K562 (cell line): ENCODE measurements at regions not wholly inside any gene's neighbourhood (a gene's known extent, or its start where the extent isn't known, plus 50 kb on each side); places are given as distances from the start of the nearest gene placed in this dataset.

Experiments used
- ATAC-seq: fragments of 200-7000 bp; cut with Tn5 transposase; 3 replicates; pipeline ENCODE4 v1.9.1; 2020; ENCODE audit warnings: moderate library complexity
- BruUV-seq: library from RNA; stranded (reverse); fragments of 400-500 nt; replicated peaks from 2 replicates; lab custom pipeline; 2021; lab: Mats Ljungman, UMichigan
- CTCF ChIA-PET: fragments of 300-600 bp; formaldehyde crosslinking; extraction: SDS; loops from one replicate; lab custom pipeline; 2021; ENCODE audit warnings: low intra/inter-chr PET ratio; lab: Yijun Ruan, JAX
- POLR2A ChIA-PET: fragments of 300-600, 350-650 bp; sonication (Branson Sonifier 250); formaldehyde crosslinking; extraction: SDS; loops from one replicate; lab custom pipeline; 2021; ENCODE audit warnings: antibody characterized with exemption, inconsistent platforms; lab: Yijun Ruan, JAX
- DNase-seq, 4 experiments: peaks; one replicate each; pipeline versions ENCODE4 v3.0.0 to v3.0.0-alpha.2; 2011 to 2018; ENCODE audit warnings: low spot score in 3 of 4, mixed read lengths in 3 of 4; ENCODE audit errors: extremely low read depth in 1 of 4
- FAIRE-seq: peaks from 2 replicates; lab custom pipeline; 2011; peaks lifted over from hg19 to GRCh38; lab: Jason Lieb, UNC
- H2AFZ ChIP-seq: 2 replicates; pipeline ENCODE4 v1.6.0; 2011; ENCODE audit warnings: low read depth, low read length, control low read depth, inconsistent platforms
- H3K27ac ChIP-seq: fragments of 200-600 bp; 3 replicates; pipeline ENCODE4 v1.8.0; 2011; ENCODE audit warnings: low read depth, mild to moderate bottlenecking, control low read depth, inconsistent platforms, low read length, moderate library complexity, mixed read lengths; ENCODE audit errors: extremely low read depth
- H3K27me3 ChIP-seq, 2 experiments: fragments of 300-600 bp in 1 of 2; 2 replicates in 1 of 2; 3 replicates in 1 of 2; pipeline versions ENCODE4 v1.6.0 to v1.8.0; 2011; ENCODE audit warnings: inconsistent platforms in 2 of 2, low read length in 2 of 2, mild to moderate bottlenecking in 1 of 2, mixed read lengths in 1 of 2, moderate library complexity in 1 of 2; ENCODE audit not compliant: control insufficient read depth in 2 of 2, insufficient read depth in 2 of 2
- H3K36me3 ChIP-seq: fragments of 300-600 bp; 3 replicates; pipeline ENCODE4 v1.8.0; 2011; ENCODE audit warnings: mild to moderate bottlenecking, low read length, inconsistent platforms; ENCODE audit not compliant: control insufficient read depth, insufficient read depth
- H3K4me1 ChIP-seq, 2 experiments: fragments of 200-600 bp in 1 of 2; replicated peaks in 1 of 2; 2 replicates in 1 of 2; 3 replicates in 1 of 2; pipeline versions ENCODE4 v1.5.1 to v1.8.0; 2011; ENCODE audit warnings: inconsistent platforms in 2 of 2, low read length in 2 of 2, mild to moderate bottlenecking in 1 of 2, mixed read lengths in 1 of 2, moderate library complexity in 1 of 2; ENCODE audit not compliant: control insufficient read depth in 2 of 2, insufficient read depth in 2 of 2
- H3K4me2 ChIP-seq: 2 replicates; pipeline ENCODE4 v1.6.1; 2011; ENCODE audit warnings: low read length, control low read depth, inconsistent platforms, mixed read lengths; ENCODE audit not compliant: insufficient read depth
- H3K4me3 ChIP-seq: fragments of 200-600 bp; sonication (generic), shearing (Covaris generic); 2 replicates; pipeline ENCODE4 v1.5.1; 2016; ENCODE audit warnings: control low read depth, inconsistent platforms
- H3K79me2 ChIP-seq: fragments of 200-600 bp; 3 replicates; pipeline ENCODE4 v1.8.0; 2011; ENCODE audit warnings: low read length, inconsistent platforms; ENCODE audit not compliant: control insufficient read depth, insufficient read depth
- H3K9ac ChIP-seq, 2 experiments: 2 replicates each; pipeline versions ENCODE4 v1.6.0 to v1.6.1; 2011; ENCODE audit warnings: low read depth in 2 of 2, low read length in 2 of 2, control low read depth in 1 of 2, inconsistent platforms in 1 of 2, mild to moderate bottlenecking in 1 of 2, mixed read lengths in 1 of 2; ENCODE audit not compliant: insufficient read depth in 1 of 2
- H3K9me1 ChIP-seq: one replicate; pipeline ENCODE4 v1.6.0; 2011; ENCODE audit warnings: inconsistent platforms, mild to moderate bottlenecking, low read length, moderate library complexity; ENCODE audit not compliant: control insufficient read depth, insufficient read depth
- H3K9me3 ChIP-seq: replicated peaks from 2 replicates; pipeline ENCODE4 v1.5.1; 2011; ENCODE audit warnings: low read depth, low read length, inconsistent platforms; ENCODE audit not compliant: control insufficient read depth, insufficient read depth
- H4K20me1 ChIP-seq: replicated peaks from 2 replicates; pipeline ENCODE4 v1.6.1; 2011; ENCODE audit warnings: low read length, inconsistent platforms, mixed read lengths; ENCODE audit not compliant: control insufficient read depth, insufficient read depth
- BRD4 ChIP-seq: fragments of 200-600 bp; sonication (generic); IDR thresholded peaks from 2 replicates; pipeline ENCODE4 v1.6.1; 2017; ENCODE audit warnings: inconsistent platforms
- ILK ChIP-seq: fragments of 450-650 bp; IDR thresholded peaks from 2 replicates; pipeline ENCODE4 v1.6.1; 2016; ENCODE audit warnings: missing genetic modification characterization, low read depth, mild to moderate bottlenecking, missing compliant biosample characterization, moderate library complexity, borderline replicate concordance
- POLR2AphosphoS5 ChIP-seq: IDR thresholded peaks from 2 replicates; pipeline ENCODE4 v1.6.1; 2011; ENCODE audit warnings: mild to moderate bottlenecking, low read depth, low read length, moderate library complexity; ENCODE audit not compliant: control insufficient read depth, insufficient read depth
- RB1 ChIP-seq: fragments of 450-650 bp; IDR thresholded peaks from 2 replicates; pipeline ENCODE4 v1.6.1; 2017; ENCODE audit warnings: low read depth, mild to moderate bottlenecking
- RBM17 ChIP-seq: fragments of 200-400 bp; formaldehyde crosslinking; IDR thresholded peaks from 2 replicates; pipeline ENCODE4 v1.6.1; 2017; ENCODE audit warnings: low read depth, mild to moderate bottlenecking, low read length, borderline replicate concordance
- TAL1 ChIP-seq: fragments of 450-650 bp; IDR thresholded peaks from 2 replicates; pipeline ENCODE4 v1.6.1; 2016; ENCODE audit warnings: mild to moderate bottlenecking
- ZNF217 ChIP-seq: sonication (generic); formaldehyde crosslinking; IDR thresholded peaks from 2 replicates; pipeline ENCODE4 v1.8.0; 2022; ENCODE audit warnings: mild to moderate bottlenecking, missing genetic modification reagents
- ZNF224 ChIP-seq: sonication (generic); formaldehyde crosslinking; IDR thresholded peaks from 2 replicates; pipeline ENCODE4 v1.8.0; 2022; ENCODE audit warnings: mild to moderate bottlenecking, missing genetic modification reagents
- ZNF41 ChIP-seq: fragments of 250-450 bp; sonication (Bioruptor Pico); conservative IDR thresholded peaks from 2 replicates; pipeline ENCODE4 v1.4.0; 2020; ENCODE audit warnings: mild to moderate bottlenecking
- WGBS: fragments of 100-300 bp; shearing (Covaris generic); methylation state at CpG from one replicate; pipeline ENCODE4 v1.1.6; 2016; ENCODE audit warnings: low coverage, mixed read lengths; ENCODE audit not compliant: insufficient coverage; ENCODE audit errors: missing lambda C conversion rate; 5-methylcytosine and 5-hydroxymethylcytosine counted together
- in situ Hi-C: fragments of 300-500 bp; cut with MboI; formaldehyde crosslinking; loops from 4 replicates; pipeline ENCODE4 v1.15.0; 2018; ENCODE audit warnings: inconsistent platforms, mixed read lengths
- intact Hi-C: fragments of 100-400 bp; cut with micrococcal nuclease; formaldehyde crosslinking; loops from 2 replicates; pipeline ENCODE4 v1.14.2; 2022
- TF ChIP-seq, protein P1 (sequence below), 2 experiments: fragments of 450-650 bp in 1 of 2; sonication (generic) in 1 of 2; formaldehyde crosslinking in 1 of 2; IDR thresholded peaks in 1 of 2; conservative IDR thresholded peaks in 1 of 2; 2 replicates each; pipeline versions ENCODE4 v1.6.1 to v1.8.1; 2016 to 2023; ENCODE audit warnings: mild to moderate bottlenecking in 2 of 2, moderate library complexity in 2 of 2, inconsistent platforms in 1 of 2, missing genetic modification reagents in 1 of 2
- TF ChIP-seq, protein P2 (sequence below): IDR thresholded peaks from 2 replicates; pipeline ENCODE4 v1.6.1; 2014; ENCODE audit warnings: antibody characterized with exemption

DNA sequence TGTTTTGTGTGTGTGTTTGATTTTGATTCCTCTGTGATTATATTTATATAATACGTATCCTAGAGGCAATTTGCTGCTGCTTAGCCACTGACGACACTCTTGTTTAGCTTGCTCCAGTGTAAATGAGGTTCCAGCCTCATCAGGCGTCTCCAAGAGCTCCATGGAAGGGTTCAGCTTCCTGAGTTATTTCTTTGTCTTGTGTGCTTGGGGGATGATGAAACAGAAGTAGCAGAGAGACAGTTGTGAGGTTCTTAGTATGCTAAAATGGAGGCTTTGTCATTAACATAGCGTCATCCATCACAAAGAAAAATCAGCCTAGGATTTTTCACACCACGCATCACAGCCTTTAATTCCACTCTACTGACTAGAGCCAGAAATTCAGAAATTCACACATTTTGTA lies 85.1 kb downstream of the KLF6 start (continued):
- TF ChIP-seq, protein P1, sequence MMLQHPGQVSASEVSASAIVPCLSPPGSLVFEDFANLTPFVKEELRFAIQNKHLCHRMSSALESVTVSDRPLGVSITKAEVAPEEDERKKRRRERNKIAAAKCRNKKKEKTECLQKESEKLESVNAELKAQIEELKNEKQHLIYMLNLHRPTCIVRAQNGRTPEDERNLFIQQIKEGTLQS (IDR thresholded peaks at IDR 0.05) = no peak
- TF ChIP-seq, protein P1 (CRISPR knock-in tag; conservative IDR thresholded peaks at IDR 0.05) = no peak
- TF ChIP-seq BRD4 = no peak

DNA sequence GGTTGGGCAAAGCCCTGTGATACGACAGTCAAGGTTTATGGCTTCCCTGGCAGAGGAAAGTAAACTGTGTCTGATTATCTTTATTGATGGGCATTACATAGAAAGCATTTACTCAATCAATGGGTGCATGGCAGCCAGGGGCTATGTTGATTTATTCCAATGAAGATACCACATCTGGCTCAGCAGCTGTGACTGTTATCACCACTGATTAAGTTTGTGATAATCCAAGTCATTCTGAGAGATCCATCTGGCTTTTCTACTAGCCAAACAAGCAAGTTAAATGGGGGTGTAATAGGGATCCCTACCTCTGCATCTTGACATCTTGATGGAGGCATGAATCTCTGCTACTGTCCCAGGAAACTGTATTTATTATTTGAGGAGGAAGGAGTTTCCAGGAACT lies 86.7 kb downstream of the KLF6 start:
- POLR2A ChIA-PET = interaction anchor here (1.5 kb wide), 1 partner anchor 12 kb away, joined by 5 read pairs; no protein-coding TSS in a partner anchor
- Histone ChIP-seq H3K9me1 (no peaks in the 10 kb centered on the region), H4K20me1 (no peaks in the 10 kb centered on the region), H2AFZ (no peak overlapping the region), H3K4me3 (no peak overlapping the region), H3K36me3 (no peaks in the 10 kb centered on the region), H3K79me2 (no peaks in the 10 kb centered on the region), H3K9ac (no peak overlapping the region), H3K4me2 (no peak overlapping the region), H3K9me3 (no peaks in the 10 kb centered on the region), H3K27me3 (peaks cover 0 to 15% of the 10 kb centered on the region in 2 experiments; a peak in 2 of 5 replicates), H3K27ac (no peak overlapping the region), H3K4me1 (no peaks in the 10 kb centered on the region)
- ATAC-seq (no peak), DNase-seq (no peak), FAIRE-seq (no peak)
- CTCF ChIA-PET = no interaction called here
- 6% methylated on average over 1 of the region's 1 CpG for WGBS
- TF ChIP-seq ZNF41 (CRISPR knock-in tag) = no peak
- no peak for TF ChIP-seq ZNF217
- TF ChIP-seq RB1 = no peak
- TF ChIP-seq, protein P2, sequence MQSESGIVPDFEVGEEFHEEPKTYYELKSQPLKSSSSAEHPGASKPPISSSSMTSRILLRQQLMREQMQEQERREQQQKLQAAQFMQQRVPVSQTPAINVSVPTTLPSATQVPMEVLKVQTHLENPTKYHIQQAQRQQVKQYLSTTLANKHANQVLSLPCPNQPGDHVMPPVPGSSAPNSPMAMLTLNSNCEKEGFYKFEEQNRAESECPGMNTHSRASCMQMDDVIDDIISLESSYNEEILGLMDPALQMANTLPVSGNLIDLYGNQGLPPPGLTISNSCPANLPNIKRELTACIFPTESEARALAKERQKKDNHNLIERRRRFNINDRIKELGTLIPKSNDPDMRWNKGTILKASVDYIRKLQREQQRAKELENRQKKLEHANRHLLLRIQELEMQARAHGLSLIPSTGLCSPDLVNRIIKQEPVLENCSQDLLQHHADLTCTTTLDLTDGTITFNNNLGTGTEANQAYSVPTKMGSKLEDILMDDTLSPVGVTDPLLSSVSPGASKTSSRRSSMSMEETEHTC = no peak
- no peak for TF ChIP-seq TAL1
- no peak for TF ChIP-seq RBM17
- no peak for TF ChIP-seq ILK (tag)
- TF ChIP-seq POLR2AphosphoS5 = no peak
- TF ChIP-seq ZNF224 (CRISPR knock-in tag) = no peak
- in situ Hi-C loops = no loop called here
- BruUV-seq = no TSS peak
- intact Hi-C loops = no loop called here
